ENCODE measurements at regions not wholly inside any gene's neighbourhood (a gene's known extent, or its start where the extent isn't known, plus 50 kb on each side); places are given as distances from the start of the nearest gene placed in this dataset.

DNA sequence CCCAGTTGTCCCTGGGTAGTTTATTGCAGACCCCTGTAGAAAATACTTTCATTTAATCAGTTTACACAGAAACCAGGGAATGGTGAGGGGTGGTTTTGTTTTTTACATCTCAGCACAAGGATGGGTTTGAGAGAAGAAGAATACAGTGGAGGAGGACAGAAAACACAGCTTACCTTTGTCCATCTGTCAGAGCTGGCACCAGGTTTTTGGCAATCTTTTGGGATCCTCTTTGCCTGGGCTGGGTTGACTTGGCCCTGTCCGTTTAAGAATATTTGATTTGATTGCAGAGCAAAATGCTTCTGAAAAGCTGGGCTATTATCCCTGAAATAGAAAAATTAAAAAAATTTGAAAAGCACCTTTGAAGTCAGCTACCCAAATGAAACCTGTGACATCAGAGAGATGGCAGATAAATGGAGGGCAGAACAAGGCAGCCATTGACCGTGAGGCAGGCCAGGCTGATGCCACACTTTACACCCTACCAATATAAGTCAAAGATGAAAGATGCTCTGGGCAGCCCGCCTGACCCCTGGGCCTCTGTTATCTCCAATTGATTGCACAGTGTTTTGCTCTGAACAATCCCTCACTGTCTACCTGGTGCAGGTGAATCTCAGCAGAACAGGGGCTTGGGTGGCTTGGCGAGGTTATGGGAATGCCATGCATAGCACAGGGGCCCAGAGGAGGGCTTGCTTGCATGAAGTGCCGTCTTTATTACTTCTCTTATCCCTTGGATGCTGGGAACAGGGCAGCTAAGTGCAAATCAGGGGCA lies 218.8 kb downstream of the LMX1A start:
- TF ChIP-seq, protein P1, sequence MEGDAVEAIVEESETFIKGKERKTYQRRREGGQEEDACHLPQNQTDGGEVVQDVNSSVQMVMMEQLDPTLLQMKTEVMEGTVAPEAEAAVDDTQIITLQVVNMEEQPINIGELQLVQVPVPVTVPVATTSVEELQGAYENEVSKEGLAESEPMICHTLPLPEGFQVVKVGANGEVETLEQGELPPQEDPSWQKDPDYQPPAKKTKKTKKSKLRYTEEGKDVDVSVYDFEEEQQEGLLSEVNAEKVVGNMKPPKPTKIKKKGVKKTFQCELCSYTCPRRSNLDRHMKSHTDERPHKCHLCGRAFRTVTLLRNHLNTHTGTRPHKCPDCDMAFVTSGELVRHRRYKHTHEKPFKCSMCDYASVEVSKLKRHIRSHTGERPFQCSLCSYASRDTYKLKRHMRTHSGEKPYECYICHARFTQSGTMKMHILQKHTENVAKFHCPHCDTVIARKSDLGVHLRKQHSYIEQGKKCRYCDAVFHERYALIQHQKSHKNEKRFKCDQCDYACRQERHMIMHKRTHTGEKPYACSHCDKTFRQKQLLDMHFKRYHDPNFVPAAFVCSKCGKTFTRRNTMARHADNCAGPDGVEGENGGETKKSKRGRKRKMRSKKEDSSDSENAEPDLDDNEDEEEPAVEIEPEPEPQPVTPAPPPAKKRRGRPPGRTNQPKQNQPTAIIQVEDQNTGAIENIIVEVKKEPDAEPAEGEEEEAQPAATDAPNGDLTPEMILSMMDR (IDR thresholded peaks at IDR 0.05), result no peak
- no peak for TF ChIP-seq POLR2A (IDR thresholded peaks at IDR 0.05)
- no peak for TF ChIP-seq POLR2AphosphoS5 (IDR thresholded peaks at IDR 0.05)
- TF ChIP-seq EP300 (IDR thresholded peaks at IDR 0.05), result no peak
